ENCODE measurements at regions not wholly inside any gene's neighbourhood (a gene's known extent, or its start where the extent isn't known, plus 50 kb on each side); places are given as distances from the start of the nearest gene placed in this dataset.

- Mint-ChIP-seq H3K27ac (no peak overlapping the region), H3K9me3 (peaks cover 12% of the 10 kb centered on the region), H3K27me3 (no peaks in the 10 kb centered on the region), H3K4me1 (no peaks in the 10 kb centered on the region), H3K36me3 (no peaks in the 10 kb centered on the region), H3K4me3 (no peak overlapping the region)
- ATAC-seq: no peak
Measured at GRCh38 chr18:5693699-5694294, 150.0 kb upstream of the EPB41L3 start.

GRCh38 chr18:5678779-5679406 is 135.1 kb upstream of the EPB41L3 start:
- Mint-ChIP-seq H3K27ac (no peak overlapping the region), H3K27me3 (no peaks in the 10 kb centered on the region), H3K36me3 (no peaks in the 10 kb centered on the region), H3K4me1 (no peaks in the 10 kb centered on the region), H3K4me3 (no peak overlapping the region), H3K9me3 (no peaks in the 10 kb centered on the region)
- peak; percentile 45 for ATAC-seq

- Mint-ChIP-seq H3K4me1 (no peaks in the 10 kb centered on the region), H3K4me3 (no peak overlapping the region)
Measured at GRCh38 chr18:5678278-5678677, 134.5 kb upstream of the EPB41L3 start.

GRCh38 chr18:5673616-5674015 is 129.8 kb upstream of the EPB41L3 start:
- no peak overlapping the region for H3K4me3 Mint-ChIP-seq
- H3K27ac Mint-ChIP-seq: no peak overlapping the region
- H3K9me3 Mint-ChIP-seq: no peaks in the 10 kb centered on the region
- ATAC-seq: no peak
- H3K4me1 Mint-ChIP-seq: no peaks in the 10 kb centered on the region
- no peaks in the 10 kb centered on the region for H3K27me3 Mint-ChIP-seq
- no peaks in the 10 kb centered on the region for H3K36me3 Mint-ChIP-seq

More at GRCh38 chr18:5678278-5678677, 134.5 kb upstream of the EPB41L3 start:
- H3K27me3 Mint-ChIP-seq: no peaks in the 10 kb centered on the region
- H3K36me3 Mint-ChIP-seq: no peaks in the 10 kb centered on the region
- H3K9me3 Mint-ChIP-seq: no peaks in the 10 kb centered on the region
- no peak for ATAC-seq
- H3K27ac Mint-ChIP-seq: no peak overlapping the region

GRCh38 chr18:5669585-5669984 is 125.8 kb upstream of the EPB41L3 start:
- no peaks in the 10 kb centered on the region for H3K4me1 Mint-ChIP-seq
- no peak overlapping the region for H3K27ac Mint-ChIP-seq
- no peaks in the 10 kb centered on the region for H3K27me3 Mint-ChIP-seq
- no peak for ATAC-seq
- H3K36me3 Mint-ChIP-seq: no peaks in the 10 kb centered on the region
- no peak overlapping the region for H3K4me3 Mint-ChIP-seq
- no peaks in the 10 kb centered on the region for H3K9me3 Mint-ChIP-seq

- Mint-ChIP-seq H3K27me3 (no peaks in the 10 kb centered on the region), H3K9me3 (no peaks in the 10 kb centered on the region), H3K4me3 (no peak overlapping the region), H3K36me3 (no peaks in the 10 kb centered on the region), H3K4me1 (no peaks in the 10 kb centered on the region), H3K27ac (no peak overlapping the region)
- ATAC-seq: no peak
Measured at GRCh38 chr18:5668087-5668715, 124.4 kb upstream of the EPB41L3 start.

GRCh38 chr18:5667356-5667755 is 123.6 kb upstream of the EPB41L3 start:
- no peaks in the 10 kb centered on the region for H3K27me3 Mint-ChIP-seq
- H3K36me3 Mint-ChIP-seq: no peaks in the 10 kb centered on the region
- H3K4me1 Mint-ChIP-seq: no peaks in the 10 kb centered on the region
- no peak overlapping the region for H3K27ac Mint-ChIP-seq
- ATAC-seq: no peak
- H3K9me3 Mint-ChIP-seq: no peaks in the 10 kb centered on the region
- H3K4me3 Mint-ChIP-seq: no peak overlapping the region

GRCh38 chr18:5662586-5663090 is 118.8 kb upstream of the EPB41L3 start:
- no peak overlapping the region for H3K27ac Mint-ChIP-seq
- H3K4me1 Mint-ChIP-seq: no peaks in the 10 kb centered on the region
- no peak overlapping the region for H3K4me3 Mint-ChIP-seq
- ATAC-seq: no peak
- no peaks in the 10 kb centered on the region for H3K27me3 Mint-ChIP-seq
- no peaks in the 10 kb centered on the region for H3K9me3 Mint-ChIP-seq
- H3K36me3 Mint-ChIP-seq: no peaks in the 10 kb centered on the region

- Mint-ChIP-seq H3K9me3 (no peaks in the 10 kb centered on the region), H3K27ac (no peak overlapping the region), H3K4me1 (no peaks in the 10 kb centered on the region), H3K4me3 (no peak overlapping the region), H3K27me3 (no peaks in the 10 kb centered on the region), H3K36me3 (no peaks in the 10 kb centered on the region)
- no peak for ATAC-seq
Measured at GRCh38 chr18:5661179-5661578, 117.4 kb upstream of the EPB41L3 start.

GRCh38 chr18:5653802-5654201 is 110.0 kb upstream of the EPB41L3 start:
- no peaks in the 10 kb centered on the region for H3K36me3 Mint-ChIP-seq
- no peak overlapping the region for H3K27ac Mint-ChIP-seq
- no peaks in the 10 kb centered on the region for H3K27me3 Mint-ChIP-seq
- ATAC-seq: no peak
- no peaks in the 10 kb centered on the region for H3K9me3 Mint-ChIP-seq
- H3K4me1 Mint-ChIP-seq: no peaks in the 10 kb centered on the region
- no peak overlapping the region for H3K4me3 Mint-ChIP-seq

- no peaks in the 10 kb centered on the region for H3K9me3 Mint-ChIP-seq
- H3K27me3 Mint-ChIP-seq: no peaks in the 10 kb centered on the region
- ATAC-seq: no peak
- no peak overlapping the region for H3K4me3 Mint-ChIP-seq
- no peaks in the 10 kb centered on the region for H3K4me1 Mint-ChIP-seq
- no peak overlapping the region for H3K27ac Mint-ChIP-seq
- H3K36me3 Mint-ChIP-seq: no peaks in the 10 kb centered on the region
Measured at GRCh38 chr18:5651736-5652135, 107.9 kb upstream of the EPB41L3 start.

GRCh38 chr18:5649439-5649838 is 105.6 kb upstream of the EPB41L3 start:
- H3K9me3 Mint-ChIP-seq: no peaks in the 10 kb centered on the region
- no peak for ATAC-seq
- H3K27me3 Mint-ChIP-seq: no peaks in the 10 kb centered on the region
- no peak overlapping the region for H3K27ac Mint-ChIP-seq
- no peaks in the 10 kb centered on the region for H3K36me3 Mint-ChIP-seq
- H3K4me3 Mint-ChIP-seq: no peak overlapping the region
- no peaks in the 10 kb centered on the region for H3K4me1 Mint-ChIP-seq

GRCh38 chr18:5646739-5647138 is 102.9 kb upstream of the EPB41L3 start:
- Mint-ChIP-seq H3K9me3 (no peaks in the 10 kb centered on the region), H3K4me1 (no peaks in the 10 kb centered on the region), H3K27me3 (no peaks in the 10 kb centered on the region), H3K36me3 (no peaks in the 10 kb centered on the region), H3K27ac (no peak overlapping the region), H3K4me3 (no peak overlapping the region)
- no peak for ATAC-seq

GRCh38 chr18:5643288-5643687 is 99.5 kb upstream of the EPB41L3 start:
- Mint-ChIP-seq H3K27ac (no peak overlapping the region), H3K4me3 (no peak overlapping the region), H3K36me3 (no peaks in the 10 kb centered on the region), H3K4me1 (no peaks in the 10 kb centered on the region), H3K27me3 (no peaks in the 10 kb centered on the region), H3K9me3 (no peaks in the 10 kb centered on the region)
- ATAC-seq: no peak

- H3K4me3 Mint-ChIP-seq: no peak overlapping the region
- H3K27me3 Mint-ChIP-seq: peaks cover 6% of the 10 kb centered on the region
- peaks cover 4% of the 10 kb centered on the region for H3K9me3 Mint-ChIP-seq
- no peak for ATAC-seq
- no peak overlapping the region for H3K27ac Mint-ChIP-seq
- H3K4me1 Mint-ChIP-seq: no peaks in the 10 kb centered on the region
- H3K36me3 Mint-ChIP-seq: no peaks in the 10 kb centered on the region
Measured at GRCh38 chr18:5640939-5641338, 97.1 kb upstream of the EPB41L3 start.

- Mint-ChIP-seq H3K4me3 (no peak overlapping the region), H3K27me3 (peaks cover 16% of the 10 kb centered on the region), H3K4me1 (no peaks in the 10 kb centered on the region)
Measured at GRCh38 chr18:5639131-5639530, 95.3 kb upstream of the EPB41L3 start.

More at GRCh38 chr18:5639131-5639530, 95.3 kb upstream of the EPB41L3 start:
- no peak overlapping the region for H3K27ac Mint-ChIP-seq
- H3K9me3 Mint-ChIP-seq: peaks cover 4% of the 10 kb centered on the region
- no peaks in the 10 kb centered on the region for H3K36me3 Mint-ChIP-seq
- ATAC-seq: no peak
